EL (cell line): ENCODE measurements at regions not wholly inside any gene's neighbourhood (a gene's known extent, or its start where the extent isn't known, plus 50 kb on each side); places are given as distances from the start of the nearest gene placed in this dataset.

Experiments used
- DNase-seq: peaks from one replicate; pipeline ENCODE4 v3.0.0-alpha.2; 2016

GRCh38 chr6:227074-227782, 65.1 kb upstream of the DUSP22 start:
- no peak for DNase-seq

- no peak for DNase-seq
Observed at GRCh38 chr6:227812-228338, 64.4 kb upstream of the DUSP22 start.

- DNase-seq = no peak
Observed at GRCh38 chr6:228881-229651, 63.2 kb upstream of the DUSP22 start.

- DNase-seq = no peak
Observed at GRCh38 chr6:231779-232178, 60.5 kb upstream of the DUSP22 start.

DNA sequence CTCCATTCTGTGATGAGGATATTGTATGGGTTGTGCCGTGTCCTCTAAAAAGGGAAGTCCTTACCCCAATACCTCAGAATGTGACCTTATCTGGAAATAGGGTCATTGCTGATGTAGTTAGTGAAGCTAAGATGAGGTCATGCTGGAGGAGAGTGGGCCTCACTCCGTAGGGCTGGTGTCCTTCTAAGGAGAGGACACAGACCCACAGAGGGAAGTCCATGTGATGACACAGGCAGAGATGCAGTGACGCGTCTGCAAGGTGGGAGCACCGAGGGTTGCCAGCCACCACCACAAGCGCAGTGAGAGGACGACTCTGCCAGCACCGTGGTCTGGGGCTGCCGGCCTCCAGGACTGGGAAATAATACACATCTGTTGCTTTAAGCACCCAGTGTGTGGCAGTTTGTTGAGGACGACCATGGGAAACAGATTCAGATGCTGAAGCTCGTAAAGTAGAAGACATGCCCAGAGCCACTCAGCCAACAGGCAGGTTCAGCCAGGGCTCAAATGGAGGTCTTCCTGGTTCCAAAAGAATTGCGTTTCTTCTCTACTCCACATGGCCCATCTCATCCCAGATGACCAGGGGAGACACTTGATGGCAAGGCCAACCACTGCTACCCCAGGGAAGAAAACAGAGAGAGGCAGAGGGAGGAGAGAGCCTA, 59.2 kb upstream of the DUSP22 start:
- DNase-seq = no peak

- no peak for DNase-seq
Observed at GRCh38 chr6:234706-235372, 57.4 kb upstream of the DUSP22 start.

DNA sequence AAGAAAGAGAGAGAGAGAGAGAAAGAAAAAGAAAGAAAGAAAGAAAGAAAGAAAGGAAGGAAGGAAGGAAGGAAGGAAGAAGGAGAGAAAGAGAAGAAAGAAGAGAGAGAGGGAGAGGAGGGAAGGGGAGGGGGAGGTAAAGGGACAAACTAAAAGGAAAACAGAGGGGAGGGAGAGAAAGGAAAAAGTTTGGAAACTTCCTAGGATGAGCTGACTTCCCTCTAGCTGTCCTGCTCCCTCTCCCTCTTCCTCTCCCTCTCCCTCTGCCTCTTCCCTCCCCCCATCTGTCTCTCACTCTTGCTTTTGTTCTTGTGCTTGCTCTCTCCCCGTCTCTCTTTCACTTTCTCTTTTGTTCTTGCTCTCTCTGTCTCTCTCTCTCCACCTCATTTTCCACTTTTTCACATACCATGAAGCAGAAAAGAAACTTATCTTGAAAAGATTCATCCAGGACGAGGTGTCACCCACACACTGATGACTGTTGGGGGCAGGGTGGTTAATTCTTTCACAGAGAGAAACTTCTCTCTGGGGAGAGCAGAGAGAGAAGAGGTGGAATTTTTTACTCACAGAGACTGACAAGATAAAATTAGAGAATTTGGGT, 56.4 kb upstream of the DUSP22 start:
- DNase-seq = peak; percentile 66

GRCh38 chr6:236519-236918, 55.8 kb upstream of the DUSP22 start:
- no peak for DNase-seq

GRCh38 chr6:240151-240550, 52.1 kb upstream of the DUSP22 start:
- no peak for DNase-seq

GRCh38 chr6:241336-241865, 50.9 kb upstream of the DUSP22 start:
- DNase-seq = no peak
